Astrocyte (in vitro differentiated cells and primary cell): ENCODE measurements at regions not wholly inside any gene's neighbourhood (a gene's known extent, or its start where the extent isn't known, plus 50 kb on each side); places are given as distances from the start of the nearest gene placed in this dataset.

Experiments
- CTCF ChIP-seq: IDR thresholded peaks from 2 replicates; pipeline ENCODE4 v1.5.1; 2011; ENCODE audit warnings: low read depth, mild to moderate bottlenecking, inconsistent platforms, low read length, moderate library complexity; ENCODE audit not compliant: insufficient read depth
- EZH2 ChIP-seq: IDR thresholded peaks from 2 replicates; pipeline ENCODE4 v1.6.1; 2012; ENCODE audit warnings: mild to moderate bottlenecking, low read length, inconsistent platforms; ENCODE audit not compliant: insufficient read depth

DNA sequence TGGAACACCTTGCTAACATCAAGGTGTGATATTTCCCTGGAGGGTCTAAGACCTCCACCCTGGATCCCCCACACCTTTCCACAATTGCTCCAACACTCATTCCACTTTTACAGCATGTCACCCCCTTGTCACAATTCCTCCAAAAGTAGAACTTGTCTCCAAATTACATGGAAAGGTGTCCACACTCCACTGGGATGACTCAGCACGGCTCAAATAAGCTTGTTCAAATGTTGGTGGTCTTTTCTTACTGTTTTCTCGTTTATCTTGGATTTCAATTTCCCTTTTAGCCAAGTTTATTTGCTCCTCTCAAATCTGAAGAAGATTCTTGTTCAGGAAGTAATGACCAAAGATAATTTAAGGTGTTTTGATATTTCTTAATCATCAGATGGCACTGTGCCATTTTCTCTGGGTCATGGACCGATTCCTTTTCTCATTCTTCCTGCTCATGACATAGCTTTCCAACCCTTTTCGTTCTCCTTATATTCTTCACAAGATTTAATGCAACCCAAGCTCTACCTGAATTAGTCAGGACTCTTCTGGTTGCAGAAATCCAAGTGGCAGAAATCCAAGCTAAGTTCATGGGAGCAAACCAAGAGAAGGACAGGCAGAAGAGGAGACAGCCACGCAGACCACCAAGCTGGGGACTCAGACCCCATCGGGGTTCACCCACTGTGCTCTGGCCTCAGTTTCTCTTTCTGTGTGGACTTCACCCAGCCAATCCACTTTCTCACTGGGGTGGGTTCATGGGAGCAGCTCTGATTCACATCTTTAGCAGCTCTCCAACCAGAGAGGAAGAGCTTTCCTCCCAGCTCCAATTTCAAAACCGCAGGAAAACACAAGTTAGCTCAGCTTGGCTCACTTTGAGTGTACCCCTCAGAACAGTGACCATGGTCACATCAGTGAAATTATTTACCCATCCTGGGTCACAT, 110.5 kb upstream of the CDYL start:
- TF ChIP-seq CTCF (no peak), EZH2 (no peak)
